ENCODE measurements at regions not wholly inside any gene's neighbourhood (a gene's known extent, or its start where the extent isn't known, plus 50 kb on each side); places are given as distances from the start of the nearest gene placed in this dataset.
"Not testable (repeated sequence)": the region's sequence is repeated elsewhere in the genome, so short reads cannot be mapped to it uniquely, and the experiment has no call there.

DNA sequence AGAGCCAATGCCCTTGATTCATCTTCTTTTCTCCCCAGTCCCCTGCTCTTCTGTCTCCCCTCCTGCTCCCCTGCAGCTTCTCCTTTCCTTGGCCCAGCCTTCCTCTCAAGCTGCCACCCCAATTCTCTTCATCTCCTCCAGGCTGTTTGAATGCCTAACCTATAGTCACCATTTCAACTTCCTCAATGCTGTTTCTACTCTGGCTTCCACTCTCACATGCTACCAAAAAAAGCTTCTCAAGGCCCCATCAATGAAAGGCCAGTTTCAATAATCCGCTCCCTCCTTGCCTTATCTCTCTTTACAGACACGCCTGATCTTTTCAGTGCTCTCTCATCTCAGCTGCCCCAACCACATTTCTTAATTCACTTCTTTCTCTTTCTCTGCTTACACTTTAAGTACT, 212.2 kb upstream of the GPR149 start:
- no peak for DNase-seq

DNA sequence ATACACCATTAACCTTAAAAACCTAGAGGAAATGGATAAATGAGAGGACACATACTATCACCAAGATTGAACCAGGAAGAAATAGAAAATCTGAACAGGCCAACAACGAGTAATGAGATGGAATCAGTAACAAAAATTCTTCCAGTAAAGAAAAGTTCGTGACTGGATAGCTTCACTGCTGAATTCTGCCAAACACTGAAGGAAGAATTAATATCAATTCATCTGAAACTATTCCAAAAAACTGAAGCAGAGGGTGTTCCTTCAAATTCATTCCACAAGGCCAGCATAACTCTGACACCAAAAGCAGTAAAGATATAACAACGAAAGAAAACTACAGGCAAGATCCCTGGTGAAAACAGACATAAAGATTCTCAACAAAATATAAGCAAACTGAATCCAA, 195.8 kb upstream of the GPR149 start:
- no peak for DNase-seq

DNA sequence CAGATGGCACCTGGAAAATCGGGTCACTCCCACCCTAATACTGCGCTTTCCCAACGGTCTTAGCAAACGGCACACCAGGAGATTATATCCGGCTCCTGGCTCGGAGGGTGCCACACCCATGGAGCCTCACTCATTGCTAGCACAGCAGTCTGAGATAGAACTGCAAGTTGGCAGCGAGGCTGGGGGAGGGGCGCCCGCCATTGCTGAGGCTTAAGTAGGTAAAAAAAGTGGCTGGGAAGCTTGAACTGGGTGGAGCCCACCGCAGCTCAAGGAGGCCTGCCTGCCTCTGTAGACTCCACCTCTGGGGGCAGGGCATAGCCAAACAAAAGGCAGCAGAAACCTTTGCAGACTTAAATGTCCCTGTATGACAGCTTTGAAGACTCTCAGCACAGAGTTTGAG, 189.6 kb upstream of the GPR149 start:
- DNase-seq, result not testable (repeated sequence)

GRCh38 chr3:154616298-154616697, 186.3 kb upstream of the GPR149 start:
- DNase-seq, result no peak

DNA sequence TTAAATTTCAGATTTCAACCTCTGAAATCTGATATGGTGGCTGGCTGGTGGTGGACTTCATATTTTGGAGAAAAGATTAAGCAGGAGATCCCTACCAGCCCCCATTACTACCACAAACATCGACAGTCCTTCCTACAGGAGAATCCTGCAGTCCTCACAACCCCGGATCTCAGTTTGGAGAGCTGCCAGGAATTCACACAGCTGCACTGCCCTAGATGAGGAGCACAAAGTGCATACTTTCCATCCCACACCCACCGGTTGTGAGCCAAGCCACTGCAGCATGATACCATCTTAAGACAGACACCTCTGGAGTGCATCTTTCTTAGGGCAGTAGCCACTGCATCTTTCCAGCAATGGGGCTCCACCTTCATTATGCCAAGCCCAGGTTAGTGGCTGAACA, 185.5 kb upstream of the GPR149 start:
- peak; percentile 9 for DNase-seq

DNA sequence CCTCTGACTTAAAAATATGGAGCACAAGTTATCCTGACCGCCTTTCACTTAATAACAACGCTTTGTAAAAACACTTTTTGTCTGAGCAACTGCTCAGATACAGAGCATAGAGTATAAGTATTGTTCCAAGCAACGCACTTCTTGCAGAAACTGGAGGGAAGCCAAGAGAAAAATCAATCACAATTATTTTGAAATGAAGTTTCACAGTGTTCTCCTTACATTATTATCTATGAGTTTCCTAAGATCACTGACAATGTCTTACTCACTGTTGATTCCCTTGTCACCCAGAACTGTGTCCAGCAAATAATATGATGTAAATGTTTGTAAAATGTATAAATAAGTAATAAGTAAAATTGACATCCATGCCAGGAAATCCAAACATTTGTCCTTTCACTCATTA, 184.6 kb upstream of the GPR149 start:
- no peak for DNase-seq

DNA sequence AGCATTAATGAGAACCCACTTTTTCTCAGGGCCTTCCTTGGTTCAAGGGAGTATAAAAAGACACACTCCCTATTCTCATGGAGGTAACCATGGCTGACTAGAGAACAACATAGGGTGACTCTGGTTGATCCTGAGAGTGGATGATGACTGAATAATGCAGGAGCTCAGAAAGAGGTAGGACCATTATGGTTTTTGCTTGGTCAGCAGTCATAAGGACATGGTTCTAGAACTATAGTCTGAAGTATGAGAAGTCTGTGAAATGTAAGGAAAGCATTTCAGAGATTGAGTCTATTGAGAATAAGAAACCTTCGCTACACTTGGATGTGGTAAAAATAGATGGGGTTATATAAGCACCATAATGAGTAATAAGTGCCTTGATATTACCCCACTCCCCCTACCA, 184.1 kb upstream of the GPR149 start:
- DNase-seq, result no peak

GRCh38 chr3:154602241-154602640, 172.3 kb upstream of the GPR149 start:
- DNase-seq, result no peak

- DNase-seq, result no peak
Observed at GRCh38 chr3:154598166-154598565, 168.2 kb upstream of the GPR149 start.

DNA sequence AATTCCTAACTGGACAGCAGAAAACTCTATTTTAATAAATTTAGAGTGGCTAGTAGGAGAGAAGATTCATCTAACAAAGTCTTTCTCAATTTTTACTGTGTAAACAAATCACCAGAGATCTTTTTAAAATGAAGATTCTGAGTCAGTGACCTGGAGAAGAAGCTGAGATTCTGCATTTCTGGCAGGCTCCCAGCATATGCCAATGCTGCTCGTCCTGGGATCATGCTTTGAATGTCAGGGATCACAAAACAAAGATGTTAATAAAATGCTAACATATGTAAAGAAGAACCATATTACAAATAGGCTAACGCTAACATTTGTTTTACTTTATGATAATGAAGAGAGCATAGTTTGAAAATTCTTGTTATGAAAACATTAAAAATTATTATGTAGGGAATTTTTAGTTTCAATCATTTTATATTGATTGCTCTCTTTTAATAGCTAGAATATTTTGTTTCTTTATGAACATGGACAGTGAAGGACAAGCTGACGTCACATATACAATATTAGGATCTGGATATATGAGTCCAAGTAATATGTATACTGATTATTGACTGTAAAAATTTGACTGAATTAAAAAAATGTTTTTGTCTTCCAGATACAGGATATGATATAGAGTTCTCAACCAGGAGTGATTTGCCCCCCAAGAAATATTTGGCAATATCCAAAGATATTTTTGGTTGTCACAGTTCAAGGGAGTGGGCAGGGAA, 160.8 kb upstream of the GPR149 start:
- no peak for DNase-seq

DNA sequence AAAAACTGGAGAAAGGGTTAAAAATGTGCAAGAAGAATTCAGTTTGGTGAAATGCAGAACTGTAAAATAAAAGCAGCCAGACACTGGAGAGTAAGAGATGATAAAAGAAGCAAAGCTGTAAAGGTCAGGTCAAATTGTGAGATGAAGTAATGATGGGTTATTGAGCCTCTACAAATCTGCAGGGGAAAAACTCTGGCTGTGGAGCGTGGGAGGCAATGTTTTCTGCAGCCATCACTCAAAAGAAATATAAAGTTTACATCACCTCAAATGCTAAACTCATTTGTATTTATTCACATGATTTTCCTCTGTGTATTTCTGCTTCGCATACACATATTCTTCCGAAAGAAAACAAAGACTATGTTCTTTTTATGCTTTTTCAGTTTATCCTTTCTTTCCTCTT, 158.8 kb upstream of the GPR149 start:
- DNase-seq, result no peak

GRCh38 chr3:154584974-154585373, 155.0 kb upstream of the GPR149 start:
- no peak for DNase-seq

DNA sequence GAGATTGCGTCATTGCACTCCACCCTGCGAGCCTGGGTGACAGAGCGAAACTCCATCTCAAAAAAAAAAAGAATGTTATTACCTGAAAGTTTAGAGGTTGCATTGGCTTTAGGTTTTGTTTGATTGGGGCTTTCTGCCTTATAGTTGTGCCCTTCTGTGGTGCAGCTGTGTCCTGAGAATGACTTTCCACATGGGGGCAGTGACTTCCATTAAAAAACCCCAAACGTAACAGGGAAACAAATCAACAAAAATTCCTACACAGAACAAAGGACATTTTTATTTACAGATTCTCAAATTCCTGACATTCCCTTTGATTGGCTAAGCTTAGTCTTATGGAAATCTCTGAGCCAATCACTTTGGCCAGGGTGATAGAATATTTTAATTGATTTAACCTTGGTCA, 154.1 kb upstream of the GPR149 start:
- DNase-seq, result no peak

DNA sequence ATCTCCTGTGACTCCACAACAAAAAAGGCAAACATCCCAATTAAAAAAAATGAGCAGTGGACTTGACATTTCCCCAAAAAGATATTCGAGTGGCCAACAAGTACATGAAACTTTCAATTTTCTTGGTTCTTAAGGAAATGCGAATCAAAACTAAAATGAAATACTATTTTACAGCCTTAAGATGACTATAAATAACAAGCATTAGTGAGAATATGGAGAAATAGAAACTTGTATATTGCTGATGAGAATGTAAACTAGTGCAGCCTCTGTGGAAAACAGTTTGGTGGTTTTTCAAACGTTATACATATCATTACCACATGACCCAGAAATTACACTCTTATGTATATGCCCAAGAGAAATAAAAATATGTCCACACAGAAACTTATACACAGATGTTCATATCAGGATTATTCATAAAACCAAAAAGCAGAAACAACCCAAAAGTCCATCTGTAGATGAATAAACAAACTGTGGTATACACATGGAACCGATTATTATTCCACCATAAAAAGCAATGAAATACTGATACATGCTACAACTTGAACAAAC, 153.2 kb upstream of the GPR149 start:
- no peak for DNase-seq

DNA sequence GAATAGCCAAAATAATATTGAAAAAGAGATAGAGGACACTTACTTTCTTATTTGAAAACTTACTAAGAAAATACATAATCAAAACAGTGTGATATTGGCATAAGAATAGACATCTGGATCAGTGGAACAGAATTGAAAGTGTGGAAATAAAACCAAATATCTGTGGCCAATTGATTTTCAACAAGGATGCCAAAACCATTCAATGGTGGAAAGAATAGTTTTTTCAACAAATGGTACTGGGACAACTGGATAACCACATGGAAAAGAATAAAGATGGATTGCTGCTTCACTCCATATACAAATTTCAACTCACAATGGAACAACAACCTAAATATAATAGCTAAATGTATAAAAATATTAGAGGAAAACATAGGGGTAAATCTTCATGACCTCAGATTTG, 152.5 kb upstream of the GPR149 start:
- no peak for DNase-seq

GRCh38 chr3:154571553-154572226, 141.7 kb upstream of the GPR149 start:
- DNase-seq, result no peak

- no peak for DNase-seq
Observed at GRCh38 chr3:154568064-154568463, 138.1 kb upstream of the GPR149 start.

GRCh38 chr3:154559623-154560022, 129.6 kb upstream of the GPR149 start:
- no peak for DNase-seq

DNA sequence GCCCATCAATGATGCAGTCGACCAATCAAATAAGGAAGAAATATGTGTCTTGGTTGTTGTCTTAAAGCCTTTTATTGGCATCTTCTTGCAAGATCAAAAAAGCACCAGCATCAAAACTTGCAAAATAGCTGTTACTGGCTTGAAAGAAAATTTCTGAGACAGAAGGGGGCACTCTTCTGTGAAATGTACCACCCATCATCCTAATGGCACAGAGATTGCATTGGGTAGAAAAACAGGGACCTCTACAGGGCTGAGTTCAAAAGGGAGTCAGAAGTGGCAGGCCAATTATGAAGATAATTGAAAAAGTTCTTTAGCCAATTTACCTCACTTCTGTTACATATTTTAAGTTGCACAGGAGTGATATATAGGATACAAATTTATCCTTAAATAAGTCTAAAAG, 122.3 kb upstream of the GPR149 start:
- DNase-seq, result no peak

GRCh38 chr3:154549391-154549790, 119.4 kb upstream of the GPR149 start:
- no peak for DNase-seq

GRCh38 chr3:154548341-154548740, 118.4 kb upstream of the GPR149 start:
- no peak for DNase-seq

GRCh38 chr3:154542837-154543236, 112.8 kb upstream of the GPR149 start:
- DNase-seq, result no peak

- no peak for DNase-seq
Observed at GRCh38 chr3:154540950-154541604, 111.1 kb upstream of the GPR149 start.
